NT2/D1 (cell line): ENCODE measurements at regions not wholly inside any gene's neighbourhood (a gene's known extent, or its start where the extent isn't known, plus 50 kb on each side); places are given as distances from the start of the nearest gene placed in this dataset.

Experiments used
- YY1 ChIP-seq: IDR thresholded peaks from 2 replicates; pipeline ENCODE4 v1.6.1; 2011; ENCODE audit not compliant: insufficient read length, insufficient read depth
- ZNF274 ChIP-seq: IDR thresholded peaks from 2 replicates; pipeline ENCODE4 v1.6.1; 2011; ENCODE audit warnings: mild to moderate bottlenecking, low read depth, low read length

- TF ChIP-seq YY1 (no peak), ZNF274 (no peak)
These were observed 1631.9 kb upstream of the CDH6 start for GRCh38 chr5:29561564-29561963.
